HUES64 (cell line): ENCODE measurements at regions not wholly inside any gene's neighbourhood (a gene's known extent, or its start where the extent isn't known, plus 50 kb on each side); places are given as distances from the start of the nearest gene placed in this dataset.

Experiments
- H3K27ac ChIP-seq: 2 replicates; pipeline ENCODE4 v1.7.0; 2013; ENCODE audit warnings: low read depth, low read length, inconsistent platforms
- H3K27me3 ChIP-seq: 2 replicates; pipeline ENCODE4 v1.6.1; 2013; ENCODE audit warnings: mild to moderate bottlenecking, low read length; ENCODE audit not compliant: insufficient read depth
- H3K36me3 ChIP-seq: 2 replicates; pipeline ENCODE4 v1.6.1; 2013; ENCODE audit warnings: mild to moderate bottlenecking, low read length; ENCODE audit not compliant: insufficient read depth
- H3K4me1 ChIP-seq: 2 replicates; pipeline ENCODE4 v1.6.1; 2013; ENCODE audit warnings: mild to moderate bottlenecking, low read length, moderate library complexity; ENCODE audit not compliant: insufficient read depth
- H3K4me3 ChIP-seq: 2 replicates; pipeline ENCODE4 v1.5.1; 2013; ENCODE audit warnings: mild to moderate bottlenecking, low read length, moderate library complexity
- H3K9ac ChIP-seq: 2 replicates; pipeline ENCODE4 v1.6.1; 2013; ENCODE audit warnings: mild to moderate bottlenecking, low read depth, low read length
- H3K9me3 ChIP-seq: 2 replicates; pipeline ENCODE4 v1.6.1; 2013; ENCODE audit warnings: low read depth, low read length; ENCODE audit not compliant: insufficient read depth
- WGBS: fragments of 150-250, 120-280 bp; methylation state at CpG from one replicate; pipeline ENCODE4 v1.1.7; 2013; ENCODE audit warnings: missing lambda C conversion rate; 5-methylcytosine and 5-hydroxymethylcytosine counted together

DNA sequence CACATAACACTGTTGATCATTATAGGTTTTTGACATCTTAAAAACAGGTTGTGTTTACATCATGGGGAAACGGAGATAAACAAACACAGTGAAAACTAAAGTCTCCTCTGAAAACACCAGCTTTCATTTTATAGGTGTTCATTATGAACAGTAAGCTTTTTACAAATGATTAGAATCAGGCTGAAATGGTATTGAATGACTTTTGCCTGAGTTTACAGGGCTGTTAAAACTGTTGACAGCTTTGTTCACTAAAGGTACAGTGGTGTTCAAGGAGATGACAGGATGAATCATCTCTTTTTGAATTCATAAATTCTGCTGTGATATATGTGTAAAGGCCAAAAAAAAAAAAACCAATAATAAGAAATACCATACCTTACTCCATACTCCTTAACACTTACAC, 184.6 kb upstream of the CNTN5 start:
- H3K9me3 ChIP-seq = no peaks in the 10 kb centered on the region
- no peaks in the 10 kb centered on the region for H3K4me1 ChIP-seq
- H3K27ac ChIP-seq = no peak overlapping the region
- WGBS = 100% methylated on average over 1 of the region's 1 CpG
- no peak overlapping the region for H3K9ac ChIP-seq
- H3K4me3 ChIP-seq = no peak overlapping the region
- no peaks in the 10 kb centered on the region for H3K27me3 ChIP-seq
- H3K36me3 ChIP-seq = no peaks in the 10 kb centered on the region

DNA sequence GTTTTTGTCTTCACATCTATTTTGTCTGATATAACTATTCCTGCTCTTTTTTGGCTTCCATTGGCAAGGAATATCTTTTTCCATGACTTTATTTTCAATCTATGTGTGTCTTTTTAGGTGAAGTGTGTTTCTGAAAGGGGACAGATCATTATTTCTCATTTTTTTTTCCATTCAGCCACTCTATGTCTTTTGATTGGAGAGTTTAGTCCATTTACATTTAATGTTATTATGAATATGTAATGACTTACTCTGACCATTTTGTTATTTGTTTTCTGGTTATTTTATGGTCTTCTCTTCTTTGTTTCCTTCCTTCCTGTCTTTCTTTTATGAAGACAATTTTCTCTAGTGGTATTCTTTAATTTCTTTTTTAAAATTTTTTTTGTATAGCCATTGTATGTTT, 178.6 kb upstream of the CNTN5 start:
- no peak overlapping the region for H3K4me3 ChIP-seq
- H3K36me3 ChIP-seq = no peaks in the 10 kb centered on the region
- H3K27ac ChIP-seq = no peak overlapping the region
- H3K27me3 ChIP-seq = no peaks in the 10 kb centered on the region
- H3K9me3 ChIP-seq = peaks cover 3% of the 10 kb centered on the region; the same call in 1 of the 2 replicates
- H3K4me1 ChIP-seq = no peaks in the 10 kb centered on the region
- H3K9ac ChIP-seq = no peak overlapping the region

DNA sequence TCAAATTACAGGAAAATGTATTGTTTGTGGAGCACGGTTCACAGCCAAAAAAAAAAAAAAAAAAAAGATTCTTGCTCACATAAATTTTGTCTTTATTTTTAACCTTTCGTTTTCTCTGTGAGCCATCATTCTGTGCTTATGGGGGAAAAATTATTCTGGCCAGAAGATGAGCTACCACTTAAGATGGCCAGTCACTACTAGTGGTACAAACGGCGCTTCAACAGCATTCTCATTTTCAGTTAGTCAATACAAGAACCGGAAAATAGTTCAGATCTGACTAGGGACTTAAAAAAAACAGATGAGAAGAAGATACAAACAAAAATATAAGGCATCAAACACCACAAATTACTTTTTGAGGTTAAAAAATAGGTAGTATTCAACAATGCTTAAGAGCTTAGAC, 158.6 kb upstream of the CNTN5 start:
- no peaks in the 10 kb centered on the region for H3K27me3 ChIP-seq
- H3K27ac ChIP-seq = no peak overlapping the region
- H3K9me3 ChIP-seq = no peaks in the 10 kb centered on the region
- 91% methylated on average over 3 of the region's 5 CpGs for whole genome bisulfite sequencing
- H3K4me1 ChIP-seq = no peaks in the 10 kb centered on the region
- no peak overlapping the region for H3K4me3 ChIP-seq
- H3K36me3 ChIP-seq = no peaks in the 10 kb centered on the region
- no peak overlapping the region for H3K9ac ChIP-seq

DNA sequence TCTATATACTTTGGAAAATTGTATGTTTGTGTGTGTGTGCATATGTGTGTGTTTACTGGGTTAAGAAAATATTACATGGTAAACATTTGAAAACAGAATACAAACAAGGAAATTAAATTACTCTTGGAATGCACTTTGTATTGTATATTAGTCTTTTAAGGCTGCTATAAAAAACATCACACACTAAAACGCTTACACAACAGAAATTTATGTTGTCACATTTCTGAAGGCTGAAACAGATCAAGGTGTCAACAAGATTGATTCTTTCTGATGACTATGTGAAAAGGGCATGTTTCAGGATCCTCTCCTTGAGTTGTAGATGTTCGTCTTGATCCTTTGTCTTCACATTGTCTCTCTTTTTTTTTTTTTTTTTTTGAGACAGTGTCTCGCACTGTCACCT, 149.1 kb upstream of the CNTN5 start:
- no peaks in the 10 kb centered on the region for H3K4me1 ChIP-seq
- no peaks in the 10 kb centered on the region for H3K27me3 ChIP-seq
- 94% methylated on average over 3 of the region's 3 CpGs for WGBS
- H3K27ac ChIP-seq = no peak overlapping the region
- H3K36me3 ChIP-seq = no peaks in the 10 kb centered on the region
- no peaks in the 10 kb centered on the region for H3K9me3 ChIP-seq
- no peak overlapping the region for H3K4me3 ChIP-seq
- no peak overlapping the region for H3K9ac ChIP-seq

DNA sequence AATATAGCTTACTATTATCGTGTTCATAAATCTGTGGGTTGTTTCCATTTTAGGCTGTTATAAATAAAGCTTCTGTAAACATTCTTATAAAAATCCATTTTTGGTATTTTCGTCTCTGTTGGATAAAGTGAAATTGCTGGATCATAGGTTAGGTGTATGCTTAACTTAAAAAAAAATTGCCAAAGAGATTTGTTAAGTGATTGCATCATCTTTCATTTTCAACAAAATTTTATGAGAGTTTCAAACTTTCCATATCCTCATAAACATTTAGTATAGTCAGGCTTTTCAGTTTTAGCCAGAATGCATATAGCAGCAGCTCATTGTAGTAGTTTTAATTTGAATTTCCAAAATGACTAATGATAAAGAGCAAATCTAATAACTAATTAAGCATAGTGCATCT, 146.7 kb upstream of the CNTN5 start:
- H3K27me3 ChIP-seq = no peaks in the 10 kb centered on the region
- no CpG with 5 or more reads among the region's 2 CpGs for WGBS
- H3K9me3 ChIP-seq = no peaks in the 10 kb centered on the region
- no peak overlapping the region for H3K4me3 ChIP-seq
- H3K4me1 ChIP-seq = no peaks in the 10 kb centered on the region
- H3K27ac ChIP-seq = no peak overlapping the region
- H3K36me3 ChIP-seq = no peaks in the 10 kb centered on the region
- no peak overlapping the region for H3K9ac ChIP-seq

DNA sequence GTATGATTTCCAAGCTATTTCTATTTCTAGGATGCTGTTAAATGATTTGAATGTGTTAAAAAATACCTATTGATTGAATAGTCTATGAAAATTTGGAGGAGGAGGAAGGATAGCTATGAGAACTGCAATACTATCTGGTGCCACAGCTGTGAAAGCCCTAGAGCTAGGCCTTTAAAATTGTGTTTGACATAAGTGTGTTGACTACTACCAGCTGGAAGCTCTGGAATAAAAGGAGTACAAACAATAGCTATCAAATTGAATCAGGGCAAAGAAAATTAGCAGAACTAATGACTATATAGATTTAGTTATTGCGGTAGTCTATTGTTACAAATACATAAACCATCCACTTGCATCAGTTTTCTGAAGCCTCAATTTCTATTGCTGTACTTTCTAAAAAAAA, 124.8 kb upstream of the CNTN5 start:
- WGBS = no CpG with 5 or more reads among the region's 1 CpG
- no peak overlapping the region for H3K27ac ChIP-seq
- no peaks in the 10 kb centered on the region for H3K36me3 ChIP-seq
- no peak overlapping the region for H3K4me3 ChIP-seq
- no peaks in the 10 kb centered on the region for H3K4me1 ChIP-seq
- no peaks in the 10 kb centered on the region for H3K9me3 ChIP-seq
- H3K9ac ChIP-seq = no peak overlapping the region
- no peaks in the 10 kb centered on the region for H3K27me3 ChIP-seq

DNA sequence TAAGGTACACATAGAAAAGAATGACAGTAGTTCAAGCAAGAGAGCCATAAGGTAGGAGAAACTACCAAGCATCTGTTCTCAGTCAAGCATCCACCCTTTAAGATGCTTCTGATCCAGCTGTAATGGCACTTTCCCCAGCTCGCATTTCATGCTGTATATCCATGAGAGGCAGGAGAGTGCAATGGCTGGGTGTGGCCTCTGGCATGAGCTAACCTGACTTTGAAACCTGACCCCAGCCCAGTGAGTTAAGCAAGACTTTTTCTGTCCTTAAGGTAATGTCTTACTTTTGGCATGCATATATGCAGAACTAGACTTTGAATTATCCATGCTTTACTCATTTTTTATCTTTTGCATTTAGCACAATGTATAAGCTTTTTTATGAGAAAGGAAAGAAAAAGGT, 79.8 kb upstream of the CNTN5 start:
- Histone ChIP-seq H3K4me1 (no peaks in the 10 kb centered on the region), H3K27me3 (no peaks in the 10 kb centered on the region), H3K27ac (no peak overlapping the region), H3K36me3 (no peaks in the 10 kb centered on the region), H3K9me3 (peaks cover 3% of the 10 kb centered on the region; the same call in 1 of the 2 replicates), H3K4me3 (no peak overlapping the region), H3K9ac (no peak overlapping the region)
- WGBS = 56% methylated on average over 1 of the region's 1 CpG

DNA sequence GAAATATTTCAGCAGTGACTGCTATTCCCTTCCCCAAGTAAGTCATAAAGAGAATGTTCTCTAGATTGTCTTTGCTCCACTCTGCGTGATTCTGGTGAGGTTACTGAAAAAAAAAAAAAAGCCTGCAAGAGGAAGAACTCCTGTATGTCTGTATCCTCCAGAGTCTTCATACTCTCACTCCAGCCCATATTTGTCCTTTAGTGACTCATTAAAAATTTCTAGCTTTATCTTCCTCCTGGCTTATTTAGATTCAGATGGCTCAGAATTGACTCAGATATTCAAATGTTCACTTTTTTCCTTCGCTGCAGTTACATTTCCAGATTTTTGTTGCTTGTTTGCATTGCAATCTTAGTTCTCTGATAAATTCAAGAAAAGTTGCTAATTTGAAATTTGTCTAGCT, 76.3 kb upstream of the CNTN5 start:
- H3K27ac ChIP-seq = no peak overlapping the region
- H3K4me3 ChIP-seq = no peak overlapping the region
- no peaks in the 10 kb centered on the region for H3K36me3 ChIP-seq
- no peak overlapping the region for H3K9ac ChIP-seq
- H3K4me1 ChIP-seq = no peaks in the 10 kb centered on the region
- WGBS = 100% methylated on average over 2 of the region's 2 CpGs
- H3K9me3 ChIP-seq = peaks cover 3% of the 10 kb centered on the region; the same call in 1 of the 2 replicates
- no peaks in the 10 kb centered on the region for H3K27me3 ChIP-seq

DNA sequence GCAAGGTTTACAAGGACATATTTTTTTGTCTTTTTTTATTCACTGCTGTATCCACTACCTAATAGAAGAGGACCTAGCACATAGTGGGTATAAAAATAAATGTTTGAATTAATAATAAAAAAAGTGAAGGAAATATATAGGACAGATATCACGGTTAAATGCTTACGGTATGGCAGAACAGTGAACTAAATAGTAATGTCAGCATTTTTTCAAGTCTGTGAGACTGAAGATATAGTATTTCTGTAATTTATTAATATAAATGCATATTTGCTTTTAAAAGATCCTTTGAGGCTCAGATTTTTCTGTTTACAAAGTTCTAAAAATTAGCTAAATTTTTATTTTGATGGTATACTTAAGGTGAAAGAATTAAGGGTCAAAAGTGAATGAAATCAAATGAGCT, 68.6 kb upstream of the CNTN5 start:
- Histone ChIP-seq H3K4me1 (no peaks in the 10 kb centered on the region), H3K27ac (no peak overlapping the region), H3K4me3 (no peak overlapping the region), H3K9me3 (no peaks in the 10 kb centered on the region), H3K36me3 (no peaks in the 10 kb centered on the region), H3K27me3 (no peaks in the 10 kb centered on the region), H3K9ac (no peak overlapping the region)
- WGBS = 98% methylated on average over 2 of the region's 2 CpGs

DNA sequence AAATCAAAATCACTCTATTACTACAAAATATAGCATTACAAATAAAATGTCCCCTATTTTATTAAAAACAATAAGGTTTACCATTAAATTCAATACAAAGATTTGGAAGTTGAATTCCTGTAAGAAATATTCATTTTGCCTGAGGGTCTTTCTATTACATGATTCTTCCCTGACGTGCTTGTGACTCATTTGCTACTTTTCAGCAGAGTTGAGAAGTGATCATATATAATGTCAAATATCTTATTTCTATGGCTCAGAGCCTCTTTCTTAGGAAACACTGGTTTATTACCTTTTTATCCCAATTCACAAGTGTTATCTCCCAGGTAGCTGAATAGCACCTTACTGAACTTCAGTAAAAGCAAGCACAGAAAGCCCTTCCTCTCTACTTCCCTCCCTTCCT, 65.2 kb upstream of the CNTN5 start:
- H3K9me3 ChIP-seq = no peaks in the 10 kb centered on the region
- no peaks in the 10 kb centered on the region for H3K27me3 ChIP-seq
- WGBS = no CpG with 5 or more reads among the region's 1 CpG
- peaks cover 5% of the 10 kb centered on the region; the same call in 1 of the 2 replicates for H3K4me1 ChIP-seq
- H3K27ac ChIP-seq = no peak overlapping the region
- H3K36me3 ChIP-seq = no peaks in the 10 kb centered on the region
- H3K4me3 ChIP-seq = no peak overlapping the region
- no peak overlapping the region for H3K9ac ChIP-seq

DNA sequence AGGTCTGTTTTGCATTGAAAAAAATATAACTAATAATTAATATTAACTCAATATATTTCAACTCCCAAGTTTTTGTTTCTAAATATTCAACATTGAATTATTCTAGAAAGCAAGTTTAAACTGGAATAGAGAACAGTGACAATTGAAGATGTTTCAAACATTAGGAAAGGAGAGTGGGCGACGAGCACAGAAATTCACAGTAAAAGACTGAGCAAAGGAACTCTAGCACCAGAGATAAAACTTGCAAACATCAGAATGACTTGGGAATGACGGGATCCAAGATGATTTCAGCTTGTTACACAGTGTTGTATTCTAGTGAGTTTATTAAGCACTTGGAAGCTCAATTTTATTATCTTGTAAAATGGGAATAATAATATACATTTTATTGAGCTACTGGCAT, 56.6 kb upstream of the CNTN5 start:
- Histone ChIP-seq H3K36me3 (no peaks in the 10 kb centered on the region), H3K9ac (no peak overlapping the region), H3K27ac (no peak overlapping the region), H3K4me3 (no peak overlapping the region), H3K27me3 (no peaks in the 10 kb centered on the region), H3K9me3 (no peaks in the 10 kb centered on the region), H3K4me1 (peaks cover 16% of the 10 kb centered on the region)
- 88% methylated on average over 3 of the region's 3 CpGs for WGBS

DNA sequence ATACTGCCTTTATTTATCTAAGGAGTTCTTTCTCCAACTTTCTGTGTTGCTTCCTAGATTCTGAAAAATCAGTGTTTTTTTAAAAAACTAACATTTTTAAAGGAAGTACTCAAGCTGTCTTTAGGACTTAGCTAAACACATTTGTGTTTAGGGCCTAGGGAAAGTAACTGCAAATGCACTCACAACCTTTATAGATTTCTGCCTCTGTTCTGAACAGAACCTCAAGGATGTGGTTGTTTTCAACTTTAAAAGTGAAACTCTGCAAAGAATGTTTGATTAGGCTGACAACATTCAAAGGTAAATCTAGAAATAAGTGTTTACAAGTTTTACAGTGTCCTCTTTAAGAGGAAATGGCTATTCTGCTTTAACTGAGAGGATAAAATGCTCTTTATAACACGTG, 55.4 kb upstream of the CNTN5 start:
- Histone ChIP-seq H3K9me3 (no peaks in the 10 kb centered on the region), H3K4me1 (peaks cover 13% of the 10 kb centered on the region), H3K27me3 (no peaks in the 10 kb centered on the region), H3K27ac (no peak overlapping the region), H3K4me3 (no peak overlapping the region), H3K36me3 (no peaks in the 10 kb centered on the region), H3K9ac (no peak overlapping the region)
- WGBS = 100% methylated on average over 1 of the region's 1 CpG
